ENCODE measurements at regions not wholly inside any gene's neighbourhood (a gene's known extent, or its start where the extent isn't known, plus 50 kb on each side); places are given as distances from the start of the nearest gene placed in this dataset.

GRCh38 chr21:20646431-20647165 lies 351.6 kb upstream of the NCAM2 start (continued):
- TF ChIP-seq RERE (CRISPR knock-in tag; IDR thresholded peaks at IDR 0.05; ENCODE audit: borderline replicate concordance) (no peak), FOXP4 (CRISPR knock-in tag; IDR thresholded peaks at IDR 0.05; ENCODE audit: borderline replicate concordance) (no peak), ZC3H11A (IDR thresholded peaks at IDR 0.05; ENCODE audit: low read depth, low read length) (no peak), ZNF780A (CRISPR knock-in tag; IDR thresholded peaks at IDR 0.05) (no peak), BRD9 (IDR thresholded peaks at IDR 0.05; ENCODE audit: low read depth, partially characterized antibody) (no peak), NFE2 (IDR thresholded peaks at IDR 0.05; ENCODE audit: low read depth) (no peak), ELF4 (CRISPR knock-in tag; IDR thresholded peaks at IDR 0.05) (no peak), CBX1 (IDR thresholded peaks at IDR 0.05; ENCODE audit: low read depth) (no peak), TFAM (CRISPR knock-in tag; conservative IDR thresholded peaks at IDR 0.05) (no peak), ZNF282 (CRISPR knock-in tag; IDR thresholded peaks at IDR 0.05) (no peak), ETV6 (IDR thresholded peaks at IDR 0.05; ENCODE audit: borderline replicate concordance in 1 of 2, low read depth in 2 of 2, low read length in 1 of 2) (no peak), ETV6 (CRISPR knock-in tag; IDR thresholded peaks at IDR 0.05; ENCODE audit: borderline replicate concordance) (no peak)
- TF ChIP-seq, protein P1, sequence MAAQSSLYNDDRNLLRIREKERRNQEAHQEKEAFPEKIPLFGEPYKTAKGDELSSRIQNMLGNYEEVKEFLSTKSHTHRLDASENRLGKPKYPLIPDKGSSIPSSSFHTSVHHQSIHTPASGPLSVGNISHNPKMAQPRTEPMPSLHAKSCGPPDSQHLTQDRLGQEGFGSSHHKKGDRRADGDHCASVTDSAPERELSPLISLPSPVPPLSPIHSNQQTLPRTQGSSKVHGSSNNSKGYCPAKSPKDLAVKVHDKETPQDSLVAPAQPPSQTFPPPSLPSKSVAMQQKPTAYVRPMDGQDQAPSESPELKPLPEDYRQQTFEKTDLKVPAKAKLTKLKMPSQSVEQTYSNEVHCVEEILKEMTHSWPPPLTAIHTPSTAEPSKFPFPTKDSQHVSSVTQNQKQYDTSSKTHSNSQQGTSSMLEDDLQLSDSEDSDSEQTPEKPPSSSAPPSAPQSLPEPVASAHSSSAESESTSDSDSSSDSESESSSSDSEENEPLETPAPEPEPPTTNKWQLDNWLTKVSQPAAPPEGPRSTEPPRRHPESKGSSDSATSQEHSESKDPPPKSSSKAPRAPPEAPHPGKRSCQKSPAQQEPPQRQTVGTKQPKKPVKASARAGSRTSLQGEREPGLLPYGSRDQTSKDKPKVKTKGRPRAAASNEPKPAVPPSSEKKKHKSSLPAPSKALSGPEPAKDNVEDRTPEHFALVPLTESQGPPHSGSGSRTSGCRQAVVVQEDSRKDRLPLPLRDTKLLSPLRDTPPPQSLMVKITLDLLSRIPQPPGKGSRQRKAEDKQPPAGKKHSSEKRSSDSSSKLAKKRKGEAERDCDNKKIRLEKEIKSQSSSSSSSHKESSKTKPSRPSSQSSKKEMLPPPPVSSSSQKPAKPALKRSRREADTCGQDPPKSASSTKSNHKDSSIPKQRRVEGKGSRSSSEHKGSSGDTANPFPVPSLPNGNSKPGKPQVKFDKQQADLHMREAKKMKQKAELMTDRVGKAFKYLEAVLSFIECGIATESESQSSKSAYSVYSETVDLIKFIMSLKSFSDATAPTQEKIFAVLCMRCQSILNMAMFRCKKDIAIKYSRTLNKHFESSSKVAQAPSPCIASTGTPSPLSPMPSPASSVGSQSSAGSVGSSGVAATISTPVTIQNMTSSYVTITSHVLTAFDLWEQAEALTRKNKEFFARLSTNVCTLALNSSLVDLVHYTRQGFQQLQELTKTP (IDR thresholded peaks at IDR 0.05; ENCODE audit: low read depth in 1 of 2, partially characterized antibody in 2 of 2): no peak

Measured in K562 (cell line).